Astrocyte (in vitro differentiated cells and primary cell): ENCODE measurements at regions not wholly inside any gene's neighbourhood (a gene's known extent, or its start where the extent isn't known, plus 50 kb on each side); places are given as distances from the start of the nearest gene placed in this dataset.

Experiments
- DNase-seq: peaks from one replicate; pipeline ENCODE4 v3.0.0-alpha.2; 2010; ENCODE audit warnings: low read depth
- FAIRE-seq: peaks from 2 replicates; lab custom pipeline; 2011; peaks lifted over from hg19 to GRCh38; lab: Jason Lieb, UNC
- H2AFZ ChIP-seq: 2 replicates; pipeline ENCODE4 v1.6.0; 2012; ENCODE audit warnings: low read depth, low read length, inconsistent platforms
- H3K27ac ChIP-seq: 2 replicates; pipeline ENCODE4 v1.5.1; 2011; ENCODE audit warnings: low read depth, low read length, inconsistent platforms
- H3K27me3 ChIP-seq: 2 replicates; pipeline ENCODE4 v1.6.0; 2011; ENCODE audit warnings: low read length, inconsistent platforms; ENCODE audit not compliant: insufficient read depth
- H3K36me3 ChIP-seq: 2 replicates; pipeline ENCODE4 v1.5.1; 2011; ENCODE audit warnings: low read length, inconsistent platforms; ENCODE audit not compliant: insufficient read depth
- H3K4me1 ChIP-seq: 2 replicates; pipeline ENCODE4 v1.5.1; 2011; ENCODE audit warnings: low read length, inconsistent platforms; ENCODE audit not compliant: insufficient read depth
- H3K4me2 ChIP-seq: 2 replicates; pipeline ENCODE4 v1.6.0; 2012; ENCODE audit warnings: low read length, inconsistent platforms
- H3K4me3 ChIP-seq: 2 replicates; pipeline ENCODE4 v1.5.1; 2011; ENCODE audit warnings: low read depth, mild to moderate bottlenecking, low read length, inconsistent platforms; ENCODE audit not compliant: insufficient read depth
- H3K79me2 ChIP-seq: 2 replicates; pipeline ENCODE4 v1.6.0; 2012; ENCODE audit warnings: mild to moderate bottlenecking, low read length, inconsistent platforms; ENCODE audit not compliant: insufficient read depth
- H3K9ac ChIP-seq: 2 replicates; pipeline ENCODE4 v1.6.0; 2012; ENCODE audit warnings: mild to moderate bottlenecking, low read length, inconsistent platforms
- H3K9me3 ChIP-seq: 2 replicates; pipeline ENCODE4 v1.5.1; 2012; ENCODE audit warnings: low read depth, mild to moderate bottlenecking, low read length, inconsistent platforms; ENCODE audit not compliant: insufficient read depth
- H4K20me1 ChIP-seq: 2 replicates; pipeline ENCODE4 v1.6.0; 2012; ENCODE audit warnings: low read length, inconsistent platforms; ENCODE audit not compliant: insufficient read depth
- H3K27ac Mint-ChIP-seq: one replicate; pipeline ENCODE4 v1.8.0; 2021; ENCODE audit warnings: mild to moderate bottlenecking, mixed read lengths; ENCODE audit not compliant: unreplicated experiment
- H3K27me3 Mint-ChIP-seq: one replicate; pipeline ENCODE4 v1.8.0; 2021; ENCODE audit warnings: low read depth, mixed read lengths; ENCODE audit not compliant: unreplicated experiment
- H3K36me3 Mint-ChIP-seq: one replicate; pipeline ENCODE4 v1.8.0; 2021; ENCODE audit warnings: low read depth, mixed read lengths; ENCODE audit not compliant: unreplicated experiment
- H3K4me1 Mint-ChIP-seq: one replicate; pipeline ENCODE4 v1.8.0; 2021; ENCODE audit warnings: low read depth, mixed read lengths; ENCODE audit not compliant: unreplicated experiment
- H3K4me3 Mint-ChIP-seq: one replicate; pipeline ENCODE4 v1.8.0; 2021; ENCODE audit warnings: mild to moderate bottlenecking, moderate library complexity, mixed read lengths; ENCODE audit not compliant: unreplicated experiment
- H3K9me3 Mint-ChIP-seq: one replicate; pipeline ENCODE4 v1.8.0; 2021; ENCODE audit warnings: mild to moderate bottlenecking, mixed read lengths; ENCODE audit not compliant: unreplicated experiment
- CTCF ChIP-seq: IDR thresholded peaks from 2 replicates; pipeline ENCODE4 v1.5.1; 2011; ENCODE audit warnings: low read depth, mild to moderate bottlenecking, inconsistent platforms, low read length, moderate library complexity; ENCODE audit not compliant: insufficient read depth
- EZH2 ChIP-seq: IDR thresholded peaks from 2 replicates; pipeline ENCODE4 v1.6.1; 2012; ENCODE audit warnings: mild to moderate bottlenecking, low read length, inconsistent platforms; ENCODE audit not compliant: insufficient read depth

- Histone ChIP-seq H3K9ac (no peak overlapping the region), H4K20me1 (no peaks in the 10 kb centered on the region), H3K79me2 (no peaks in the 10 kb centered on the region), H3K4me3 (no peak overlapping the region), H3K4me1 (no peaks in the 10 kb centered on the region), H3K36me3 (no peaks in the 10 kb centered on the region), H3K27ac (no peak overlapping the region), H3K27me3 (peaks cover 4% of the 10 kb centered on the region), H2AFZ (no peak overlapping the region), H3K4me2 (no peak overlapping the region), H3K9me3 (no peaks in the 10 kb centered on the region)
- DNase-seq (no peak), FAIRE-seq (no peak)
- Mint-ChIP-seq H3K4me1 (no peaks in the 10 kb centered on the region), H3K36me3 (no peaks in the 10 kb centered on the region), H3K4me3 (no peak overlapping the region), H3K9me3 (peaks cover 9% of the 10 kb centered on the region), H3K27ac (no peak overlapping the region), H3K27me3 (peaks cover 5% of the 10 kb centered on the region)
- TF ChIP-seq EZH2 = no peak
- TF ChIP-seq CTCF = no peak
These were observed 273.2 kb downstream of the BCL2 start for GRCh38 chr18:63046375-63046774.

GRCh38 chr18:63043516-63043915 lies 276.1 kb downstream of the BCL2 start:
- no peak overlapping the region for H3K4me3 Mint-ChIP-seq
- H3K27me3 Mint-ChIP-seq = peaks cover 9% of the 10 kb centered on the region
- peaks cover 3% of the 10 kb centered on the region for H3K4me1 Mint-ChIP-seq
- FAIRE-seq (no peak), DNase-seq (no peak)
- H3K27ac Mint-ChIP-seq = no peak overlapping the region
- no peak overlapping the region for H3K9ac ChIP-seq
- no peaks in the 10 kb centered on the region for H3K36me3 ChIP-seq
- H3K27ac ChIP-seq = no peak overlapping the region
- no peaks in the 10 kb centered on the region for H3K36me3 Mint-ChIP-seq
- no peaks in the 10 kb centered on the region for H3K4me1 ChIP-seq
- H2AFZ ChIP-seq = no peak overlapping the region
- no peaks in the 10 kb centered on the region for H3K9me3 ChIP-seq
- H3K4me2 ChIP-seq = no peak overlapping the region
- no peak overlapping the region for H3K4me3 ChIP-seq
- H4K20me1 ChIP-seq = no peaks in the 10 kb centered on the region
- peaks cover 10% of the 10 kb centered on the region for H3K9me3 Mint-ChIP-seq
- no peak for TF ChIP-seq EZH2
- TF ChIP-seq CTCF = no peak
- no peaks in the 10 kb centered on the region for H3K79me2 ChIP-seq
- H3K27me3 ChIP-seq = peaks cover 4% of the 10 kb centered on the region

- TF ChIP-seq EZH2 (no peak), CTCF (no peak)
- FAIRE-seq = no peak
- Histone ChIP-seq H3K4me1 (no peaks in the 10 kb centered on the region), H3K9me3 (no peaks in the 10 kb centered on the region), H3K27ac (no peak overlapping the region), H3K36me3 (no peaks in the 10 kb centered on the region), H3K27me3 (peaks cover 4% of the 10 kb centered on the region), H3K79me2 (no peaks in the 10 kb centered on the region), H3K4me2 (no peak overlapping the region), H3K4me3 (no peak overlapping the region), H4K20me1 (no peaks in the 10 kb centered on the region), H2AFZ (no peak overlapping the region), H3K9ac (no peak overlapping the region)
- Mint-ChIP-seq H3K36me3 (no peaks in the 10 kb centered on the region), H3K27me3 (peaks cover 10% of the 10 kb centered on the region), H3K4me3 (no peak overlapping the region), H3K4me1 (peaks cover 3% of the 10 kb centered on the region), H3K9me3 (peaks cover 10% of the 10 kb centered on the region), H3K27ac (no peak overlapping the region)
- DNase-seq = no peak
These were observed 277.2 kb downstream of the BCL2 start for GRCh38 chr18:63042351-63042750.
